HT1080 (cell line): ENCODE measurements at regions not wholly inside any gene's neighbourhood (a gene's known extent, or its start where the extent isn't known, plus 50 kb on each side); places are given as distances from the start of the nearest gene placed in this dataset.
A peak's percentile ranks its signal among the peaks of the same experiment; 100 is the strongest.
"Not testable (repeated sequence)": the region's sequence is repeated elsewhere in the genome, so short reads cannot be mapped to it uniquely, and the experiment has no call there.

ENCODE experiments used
- DNase-seq: peaks from one replicate; pipeline ENCODE4 v3.0.0-alpha.2; 2015; ENCODE audit warnings: low read depth

DNA sequence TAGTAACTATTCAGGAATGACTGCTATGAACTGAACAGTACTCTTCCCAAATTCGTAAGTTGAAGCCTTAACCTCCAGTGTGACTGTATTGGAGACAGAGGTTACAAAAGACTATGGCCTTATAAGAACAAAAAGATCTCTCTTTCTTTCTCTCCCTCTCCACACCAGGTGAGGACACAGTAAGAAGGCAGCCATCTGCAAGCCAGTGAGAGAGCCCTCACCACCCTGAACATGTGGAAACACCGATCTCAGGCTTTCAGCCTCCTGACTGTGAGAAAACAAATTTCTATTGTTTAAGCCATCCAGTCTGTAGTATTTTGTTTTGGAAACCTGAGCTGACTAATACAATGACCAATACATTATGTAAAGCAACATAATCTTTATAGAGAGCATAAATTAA is 888.9 kb downstream of the SLITRK1 start:
- DNase-seq = no peak

GRCh38 chr13:82976499-82976898 is 905.8 kb downstream of the SLITRK1 start:
- no peak for DNase-seq

DNA sequence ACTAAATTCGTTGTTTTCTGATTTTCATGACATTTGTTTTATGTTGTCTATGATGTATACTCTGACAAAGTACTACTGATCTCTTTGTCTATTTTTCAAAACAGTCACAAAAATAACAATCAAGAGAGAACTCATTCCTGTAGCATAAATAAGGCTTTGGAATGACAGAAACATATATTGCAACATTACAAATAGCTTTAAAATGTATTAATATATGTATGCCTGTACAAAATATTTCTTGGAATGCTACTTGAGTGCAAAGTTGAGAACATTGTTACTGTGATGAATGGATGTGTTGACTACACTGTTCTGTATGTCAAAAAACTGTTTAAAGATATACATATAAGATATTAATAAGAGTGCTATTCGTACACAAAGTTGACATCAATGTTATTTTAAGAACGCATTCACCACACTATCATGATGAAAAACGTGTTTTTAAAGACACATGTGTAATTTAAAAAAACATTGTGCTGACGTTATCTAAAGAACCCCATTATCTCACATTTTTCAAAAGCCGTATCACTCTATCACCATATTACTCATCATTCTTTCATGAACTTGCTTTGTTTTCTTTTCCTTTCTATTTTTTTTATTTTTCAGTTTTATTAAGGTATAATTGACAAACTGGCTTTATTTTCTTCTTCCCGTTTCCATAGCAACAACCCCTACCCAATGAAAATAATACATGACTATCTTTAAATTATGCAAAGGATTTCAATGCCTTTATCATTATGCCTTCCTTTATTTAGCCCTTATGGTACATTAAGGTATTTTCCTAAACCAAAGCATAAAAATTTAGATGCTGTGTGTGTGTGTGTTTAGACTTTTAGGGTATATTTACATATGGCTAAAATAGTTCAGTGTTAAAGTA is 918.8 kb downstream of the SLITRK1 start:
- no peak for DNase-seq

DNA sequence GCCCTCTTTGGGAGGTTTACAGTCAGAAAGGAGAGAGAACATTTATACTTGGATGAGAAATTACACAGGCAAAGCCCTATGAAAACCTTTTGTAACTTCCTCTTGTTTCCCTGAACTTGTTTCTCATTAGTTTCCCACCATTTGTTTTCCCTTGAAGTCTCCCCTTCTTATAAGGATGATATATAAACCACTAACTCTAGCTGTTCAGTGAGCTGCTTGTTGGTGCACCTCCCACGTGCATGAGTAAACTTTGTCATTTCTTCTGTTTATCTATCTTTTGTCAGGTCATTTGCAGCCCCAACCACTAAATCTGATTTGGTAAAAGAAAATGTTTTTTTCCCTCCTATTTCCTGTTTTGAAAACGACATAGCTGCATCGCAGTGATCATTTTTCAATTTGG is 919.9 kb downstream of the SLITRK1 start:
- no peak for DNase-seq

DNA sequence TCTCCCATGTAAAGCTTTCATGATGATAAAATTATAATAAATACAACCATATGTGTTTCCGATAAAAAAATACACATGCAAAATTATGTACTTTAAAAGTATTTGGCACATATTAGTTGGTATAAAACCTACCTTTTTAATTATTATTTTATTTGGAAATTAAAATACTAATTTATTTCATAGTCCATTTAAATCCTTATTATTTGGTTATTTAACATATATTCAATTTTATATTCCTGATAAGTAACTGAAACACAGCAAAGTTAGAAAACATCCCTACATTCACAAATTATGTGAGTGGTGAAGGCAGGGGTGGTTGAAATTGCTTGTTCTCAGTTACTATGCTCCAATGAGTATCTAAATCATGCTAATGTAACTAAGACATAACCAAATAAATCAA is 920.5 kb downstream of the SLITRK1 start:
- no peak for DNase-seq

DNA sequence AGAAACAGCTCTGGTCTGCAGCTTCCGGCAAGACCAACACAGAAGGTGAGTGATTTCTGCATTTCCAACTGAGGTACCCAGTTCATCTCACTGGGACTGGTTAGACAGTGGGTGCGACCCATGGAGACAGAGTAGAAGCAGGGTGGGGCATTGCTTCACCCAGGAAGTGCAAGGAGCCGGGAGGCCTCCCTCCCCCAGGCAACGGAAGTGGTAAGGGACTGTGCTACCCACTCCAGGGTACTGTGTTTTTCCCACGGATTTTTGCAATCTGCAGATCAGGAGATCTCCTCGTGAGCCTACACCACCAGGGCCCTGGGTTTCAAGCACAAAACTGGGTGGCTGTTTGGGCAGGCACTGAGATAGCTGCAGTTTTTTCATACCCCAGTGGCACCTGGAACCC is 929.9 kb downstream of the SLITRK1 start:
- DNase-seq = not testable (repeated sequence)

DNA sequence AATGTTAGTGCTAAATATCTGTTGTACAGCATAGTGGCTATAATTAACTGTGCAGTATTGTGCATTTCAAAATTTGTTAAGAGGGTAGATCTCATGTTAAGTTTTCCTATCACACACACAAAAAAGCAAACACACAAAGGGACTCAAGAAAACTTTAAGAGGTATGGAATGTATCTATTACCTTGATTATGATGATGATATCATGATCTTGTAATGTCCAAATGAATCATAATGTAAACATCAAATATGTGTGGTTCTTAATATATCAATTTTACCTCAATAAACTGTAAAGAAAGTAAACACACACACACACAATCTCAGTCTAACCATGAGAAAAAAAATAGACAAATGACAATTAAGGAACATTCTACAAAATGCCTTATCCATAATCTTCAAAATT is 934.6 kb downstream of the SLITRK1 start:
- DNase-seq = no peak

DNA sequence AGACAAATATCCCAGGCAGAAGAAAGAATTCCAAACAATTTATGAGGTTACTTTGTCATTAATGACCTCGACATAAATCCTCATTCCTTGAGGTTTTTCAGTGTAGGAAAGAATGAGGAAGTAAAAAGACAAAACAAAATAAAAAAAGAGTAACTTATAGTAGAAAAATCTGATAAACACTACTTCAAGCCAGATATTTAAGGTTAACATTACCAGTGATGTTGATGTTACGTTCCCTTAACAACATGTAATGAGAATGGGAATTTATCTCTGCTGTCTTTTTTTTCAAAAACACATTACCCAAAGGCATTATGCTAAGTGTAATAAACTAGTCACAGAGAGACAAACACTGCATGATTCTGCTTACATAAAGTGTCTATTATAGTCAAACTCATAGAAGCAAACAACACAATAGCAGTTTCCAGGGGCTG is 935.1 kb downstream of the SLITRK1 start:
- DNase-seq = no peak

DNA sequence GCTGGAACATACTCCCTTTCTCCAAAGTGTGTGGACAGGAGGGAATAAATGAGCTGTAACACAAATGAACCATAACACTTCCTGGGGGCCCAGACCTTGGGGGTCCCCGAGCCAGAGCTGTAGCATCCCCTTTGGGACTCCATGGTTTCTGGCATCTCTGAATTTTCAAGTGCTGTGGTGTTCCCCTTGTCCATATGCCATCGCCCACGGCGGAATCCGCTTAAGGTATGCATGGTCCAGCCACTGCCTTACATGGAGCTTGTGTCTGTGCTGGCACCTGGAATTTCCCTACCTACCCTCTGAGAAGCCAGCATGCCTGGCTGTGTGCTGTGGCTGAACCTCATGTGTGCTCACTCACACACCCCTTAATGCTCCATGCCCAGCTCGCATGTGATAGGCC is 943.6 kb downstream of the SLITRK1 start:
- DNase-seq = no peak

DNA sequence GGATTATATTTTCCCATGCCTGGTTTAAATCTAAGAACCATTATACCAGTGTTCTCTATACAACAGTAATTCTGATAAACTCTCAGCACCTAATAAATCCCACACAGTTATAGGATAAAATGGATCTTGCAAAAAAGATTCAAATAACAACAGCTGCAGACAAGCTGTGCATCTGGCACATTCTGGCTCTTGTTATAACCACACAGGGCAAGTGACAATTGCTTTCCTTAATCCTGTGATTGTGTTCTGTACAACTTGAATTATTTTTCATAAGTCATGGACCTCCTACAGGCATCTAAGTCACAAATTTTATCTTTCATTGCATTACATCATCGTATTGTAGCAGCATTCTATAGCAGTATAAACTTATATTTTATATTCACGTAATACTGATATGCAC is 948.3 kb downstream of the SLITRK1 start:
- no peak for DNase-seq

GRCh38 chr13:82925114-82925513 is 957.2 kb downstream of the SLITRK1 start:
- no peak for DNase-seq

GRCh38 chr13:82917984-82918383 is 964.3 kb downstream of the SLITRK1 start:
- no peak for DNase-seq

DNA sequence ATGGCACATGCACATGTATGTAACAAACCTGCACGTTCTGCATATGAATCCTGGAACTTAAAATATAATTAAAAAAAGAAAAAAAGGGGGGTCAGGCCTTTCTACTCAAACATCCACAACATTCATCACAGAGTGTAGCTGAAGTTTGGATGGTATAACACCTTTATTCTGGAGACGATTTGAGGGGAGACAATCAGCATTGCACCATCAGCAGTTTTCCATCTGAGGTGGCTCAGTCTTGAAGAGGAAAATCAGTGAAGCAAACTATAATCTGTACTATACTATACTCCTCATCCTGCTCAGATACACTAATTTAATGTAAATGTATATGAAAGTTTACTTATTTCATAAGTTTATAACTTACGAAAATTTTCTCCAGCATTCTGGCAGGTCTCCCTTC is 969.7 kb downstream of the SLITRK1 start:
- DNase-seq = no peak

GRCh38 chr13:82905071-82905470 is 977.2 kb downstream of the SLITRK1 start:
- no peak for DNase-seq

DNA sequence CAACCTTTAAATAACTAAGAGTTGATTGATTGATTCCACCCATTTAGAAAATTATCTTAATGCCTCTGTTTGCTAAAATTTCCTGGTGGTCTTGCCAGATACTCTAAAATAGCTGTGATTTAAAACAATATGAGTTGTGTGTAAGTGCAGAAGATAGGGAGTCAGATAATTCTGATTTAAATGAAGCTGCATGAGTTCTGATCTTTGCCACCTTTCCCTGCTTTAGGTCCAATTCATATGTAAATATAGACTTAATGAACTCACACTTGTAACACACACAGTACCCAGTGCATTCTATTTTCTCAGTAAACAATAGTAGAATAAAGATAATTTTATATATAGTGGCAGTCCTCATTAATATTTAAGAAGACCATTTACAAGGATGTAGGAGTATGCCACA is 981.8 kb downstream of the SLITRK1 start:
- no peak for DNase-seq

DNA sequence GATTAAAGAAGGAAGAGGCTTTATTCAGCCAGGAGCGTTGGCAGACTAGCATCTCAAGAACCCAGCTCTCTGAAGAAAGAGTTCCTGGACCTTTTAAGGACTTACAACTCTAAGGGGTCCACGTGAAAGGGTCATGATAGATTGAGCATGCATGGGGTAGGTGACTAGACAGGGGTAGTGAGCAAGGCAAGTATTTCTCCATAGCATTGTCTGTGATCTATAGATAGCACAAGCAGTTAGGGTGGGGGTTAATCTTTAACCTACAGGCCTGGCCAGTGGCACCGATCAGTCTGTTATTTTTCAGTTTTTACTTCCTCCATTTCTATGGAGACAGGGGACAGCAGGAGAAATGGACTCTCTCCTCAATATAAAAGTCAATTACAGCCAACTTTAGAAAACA is 983.7 kb downstream of the SLITRK1 start:
- DNase-seq = no peak

DNA sequence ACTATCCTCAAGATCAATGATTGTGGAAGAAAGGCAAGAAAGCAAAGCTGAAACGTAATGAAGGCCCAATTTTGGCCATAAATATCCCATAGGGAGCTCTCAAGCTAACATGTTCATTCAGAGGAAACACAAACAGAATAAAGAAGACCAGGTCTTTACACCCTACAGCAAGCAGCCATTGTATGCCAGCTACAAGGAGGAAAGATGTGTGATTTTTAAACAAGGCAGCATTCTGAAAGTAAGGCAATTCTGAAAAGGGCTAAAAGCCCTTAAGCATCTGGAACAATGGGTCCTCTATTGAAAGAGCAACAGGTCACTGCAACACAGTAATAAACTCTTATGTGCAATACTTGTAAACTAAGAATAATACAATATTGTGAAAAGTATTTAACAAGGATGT is 1002.4 kb downstream of the SLITRK1 start:
- no peak for DNase-seq

DNA sequence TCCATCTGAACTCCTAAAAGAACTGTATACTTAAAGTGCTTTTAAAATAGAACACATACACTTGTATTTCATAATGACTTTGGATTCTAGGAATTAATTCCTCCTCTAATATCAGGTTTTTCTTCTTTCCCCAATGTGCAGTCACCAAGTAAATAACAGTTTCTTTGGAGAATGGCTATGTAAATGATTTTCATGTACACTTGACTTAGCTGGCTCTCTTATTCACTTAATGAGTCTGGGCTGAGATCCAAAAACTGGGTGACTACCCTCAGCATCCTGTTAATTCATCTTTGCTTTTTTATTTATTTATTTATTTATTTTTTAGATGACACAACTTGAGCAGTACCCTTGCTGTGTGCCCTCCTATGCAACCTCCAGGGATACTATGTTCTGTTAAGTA is 1003.7 kb downstream of the SLITRK1 start:
- DNase-seq = peak; percentile 24

DNA sequence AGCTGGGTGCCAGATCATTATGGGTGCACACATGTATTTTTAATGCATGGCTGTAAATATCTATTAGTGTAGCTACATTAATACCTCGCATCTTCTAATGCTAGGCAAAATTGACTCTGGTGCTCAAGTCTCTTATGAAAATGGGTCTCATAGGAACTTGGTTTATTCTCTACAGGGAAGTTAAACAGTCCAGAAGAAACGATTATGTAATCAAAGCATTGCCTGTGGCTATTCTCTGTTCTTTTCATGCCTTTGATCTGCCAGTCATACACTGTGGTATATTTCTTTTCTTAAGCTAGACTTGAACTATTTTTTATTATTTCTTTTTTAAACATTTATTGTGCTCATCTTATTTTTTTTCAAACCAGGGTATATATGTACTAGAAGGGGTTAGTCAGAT is 1015.0 kb downstream of the SLITRK1 start:
- DNase-seq = no peak

DNA sequence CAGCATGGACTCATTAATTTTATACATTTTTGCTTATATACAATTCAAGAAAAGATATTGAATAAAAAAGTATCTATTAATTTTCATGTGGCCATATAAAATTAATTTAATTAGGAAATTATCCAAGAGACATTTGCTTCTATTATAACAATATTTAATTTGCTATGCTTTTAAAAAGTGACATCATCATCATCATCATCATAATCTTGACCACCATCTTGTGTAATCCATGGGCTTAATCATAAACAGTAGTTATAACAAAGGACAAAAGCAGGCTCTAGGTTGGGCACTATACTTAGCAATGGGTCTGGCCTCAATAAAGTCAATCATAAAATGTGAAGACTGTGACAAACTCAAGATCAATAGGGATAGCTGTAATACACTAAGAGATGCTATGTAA is 1031.6 kb downstream of the SLITRK1 start:
- DNase-seq = no peak

- no peak for DNase-seq
These were observed 1033.5 kb downstream of the SLITRK1 start for GRCh38 chr13:82848766-82849165.

DNA sequence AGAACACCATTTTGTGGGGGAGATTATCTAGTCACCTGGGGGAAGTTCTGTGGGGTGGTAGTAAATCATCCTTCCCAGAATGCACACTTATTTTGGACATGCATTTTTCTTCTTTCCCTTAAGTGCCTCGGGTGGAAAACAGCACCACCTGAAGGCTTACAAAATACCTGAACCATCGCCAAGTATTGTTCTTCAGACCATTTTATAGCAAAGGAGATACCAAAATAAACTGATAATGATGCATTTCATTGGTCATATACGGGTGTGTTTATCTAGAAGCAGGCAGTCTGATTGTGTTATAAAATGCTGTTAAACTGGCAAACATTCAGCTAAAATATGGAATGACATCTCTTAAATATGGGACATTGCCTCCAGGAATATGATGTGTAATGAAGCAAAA is 1034.7 kb downstream of the SLITRK1 start:
- DNase-seq = peak; percentile 1

- DNase-seq = peak; percentile 1
These were observed 1048.4 kb downstream of the SLITRK1 start for GRCh38 chr13:82833923-82834322.

DNA sequence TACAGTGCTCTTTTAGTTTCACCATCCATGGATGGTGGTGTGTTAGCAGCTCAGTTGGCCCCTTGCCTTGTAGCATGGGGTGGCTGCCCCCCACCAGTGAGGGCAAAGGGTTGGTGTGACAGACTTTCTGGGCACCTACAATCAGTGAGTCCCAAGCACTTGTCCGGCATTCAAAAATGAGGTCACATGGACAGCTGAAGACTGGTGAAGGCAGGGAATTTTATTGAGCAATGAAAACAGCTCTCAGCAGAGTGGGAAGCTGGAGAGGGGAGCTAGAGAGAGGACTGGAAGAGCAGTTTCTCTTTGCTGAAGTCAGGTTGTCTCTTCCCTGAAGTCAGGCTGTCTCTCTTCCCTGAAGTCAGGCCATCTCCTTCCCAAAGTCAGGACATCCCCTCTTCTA is 1053.2 kb downstream of the SLITRK1 start:
- DNase-seq = no peak
